Mesothelial cell of epicardium (in vitro differentiated cells): ENCODE measurements at regions not wholly inside any gene's neighbourhood (a gene's known extent, or its start where the extent isn't known, plus 50 kb on each side); places are given as distances from the start of the nearest gene placed in this dataset.

Source experiments
- DNase-seq, 2 experiments: peaks; one replicate each; pipeline ENCODE4 v3.0.0; 2021; ENCODE audit warnings: low spot score in 2 of 2; ENCODE audit not compliant: unreplicated experiment in 2 of 2
- H3K27ac Mint-ChIP-seq: 2 replicates; pipeline ENCODE4 v1.8.0; 2021; ENCODE audit warnings: mixed read lengths
- H3K27me3 Mint-ChIP-seq: 2 replicates; pipeline ENCODE4 v1.8.0; 2021; ENCODE audit warnings: low read depth, mixed read lengths
- H3K36me3 Mint-ChIP-seq: 2 replicates; pipeline ENCODE4 v1.8.0; 2021; ENCODE audit warnings: mixed read lengths
- H3K4me1 Mint-ChIP-seq: 2 replicates; pipeline ENCODE4 v1.8.0; 2021; ENCODE audit warnings: mixed read lengths
- H3K4me3 Mint-ChIP-seq: 2 replicates; pipeline ENCODE4 v1.8.0; 2021; ENCODE audit warnings: mild to moderate bottlenecking, moderate library complexity, mixed read lengths
- H3K9me3 Mint-ChIP-seq: 2 replicates; pipeline ENCODE4 v1.8.0; 2021; ENCODE audit warnings: mixed read lengths
- CTCF ChIP-seq: fragments of 200-600 bp; sonication (generic); IDR thresholded peaks from one replicate; pipeline ENCODE4 v1.5.0; 2021; ENCODE audit warnings: antibody characterized with exemption; ENCODE audit not compliant: unreplicated experiment

GRCh38 chr2:162890690-162891311 is 52.2 kb upstream of the KCNH7 start:
- DNase-seq: no peak
- no peaks in the 10 kb centered on the region for H3K27me3 Mint-ChIP-seq
- H3K4me3 Mint-ChIP-seq: no peak overlapping the region
- TF ChIP-seq CTCF: peak; percentile 73
- H3K9me3 Mint-ChIP-seq: no peaks in the 10 kb centered on the region
- H3K36me3 Mint-ChIP-seq: no peaks in the 10 kb centered on the region
- no peak overlapping the region for H3K27ac Mint-ChIP-seq
- H3K4me1 Mint-ChIP-seq: no peaks in the 10 kb centered on the region

GRCh38 chr2:162888652-162889051 is 50.1 kb upstream of the KCNH7 start:
- H3K4me3 Mint-ChIP-seq: no peak overlapping the region
- H3K27me3 Mint-ChIP-seq: peaks cover 3% of the 10 kb centered on the region
- no peak overlapping the region for H3K27ac Mint-ChIP-seq
- no peaks in the 10 kb centered on the region for H3K36me3 Mint-ChIP-seq
- no peaks in the 10 kb centered on the region for H3K4me1 Mint-ChIP-seq
- no peaks in the 10 kb centered on the region for H3K9me3 Mint-ChIP-seq
- no peak for TF ChIP-seq CTCF
- no peak for DNase-seq
